Endothelial cell of umbilical vein (primary cell): ENCODE measurements at regions not wholly inside any gene's neighbourhood (a gene's known extent, or its start where the extent isn't known, plus 50 kb on each side); places are given as distances from the start of the nearest gene placed in this dataset.

Source experiments
- BruUV-seq: library from RNA; stranded (reverse); fragments of 400-500 nt; replicated peaks from 2 replicates; lab custom pipeline; 2021; lab: Mats Ljungman, UMichigan
- CTCF ChIA-PET: fragments of 300-600, 350-600 bp; sonication (Branson Sonifier 250); formaldehyde crosslinking; loops from one replicate; lab custom pipeline; 2021; ENCODE audit warnings: antibody characterized with exemption, inconsistent platforms; lab: Charles Lee
- POLR2A ChIA-PET: fragments of 300-600, 350-600 bp; sonication (Branson Sonifier 250); formaldehyde crosslinking; loops from one replicate; lab custom pipeline; 2021; ENCODE audit warnings: antibody characterized with exemption, inconsistent platforms; lab: Charles Lee
- DNase-seq: peaks from one replicate; pipeline ENCODE4 v3.0.0-alpha.2; 2011; ENCODE audit warnings: low read depth, low spot score
- FAIRE-seq: peaks from 2 replicates; lab custom pipeline; 2011; peaks lifted over from hg19 to GRCh38; lab: Jason Lieb, UNC
- H2AFZ ChIP-seq: 2 replicates; pipeline ENCODE4 v1.6.0; 2012; ENCODE audit warnings: low read depth, low read length, control low read depth, inconsistent platforms
- H3K27ac ChIP-seq: 2 replicates; pipeline ENCODE4 v1.5.1; 2011; ENCODE audit warnings: low read depth, mild to moderate bottlenecking, control low read depth, low read length, moderate library complexity; ENCODE audit not compliant: insufficient read depth
- H3K27me3 ChIP-seq, 2 experiments: 2 replicates each; pipeline versions ENCODE4 v1.6.0 to v1.6.1; 2011; ENCODE audit warnings: low read length in 2 of 2, mixed read lengths in 1 of 2; ENCODE audit not compliant: control insufficient read depth in 2 of 2, insufficient read depth in 2 of 2
- H3K36me3 ChIP-seq, 2 experiments: 2 replicates in 1 of 2; 3 replicates in 1 of 2; pipeline ENCODE4 v1.5.1; 2011; ENCODE audit warnings: low read length in 2 of 2, mild to moderate bottlenecking in 1 of 2, moderate library complexity in 1 of 2; ENCODE audit not compliant: control insufficient read depth in 2 of 2, insufficient read depth in 2 of 2; ENCODE audit errors: extremely low read depth in 1 of 2
- H3K4me1 ChIP-seq: 3 replicates; pipeline ENCODE4 v1.5.1; 2011; ENCODE audit warnings: mild to moderate bottlenecking, low read length; ENCODE audit not compliant: control insufficient read depth, insufficient read depth; ENCODE audit errors: extremely low read depth
- H3K4me2 ChIP-seq: 2 replicates; pipeline ENCODE4 v1.6.1; 2011; ENCODE audit warnings: low read length, control low read depth, mixed read lengths; ENCODE audit not compliant: insufficient read depth
- H3K4me3 ChIP-seq, 3 experiments: fragments of 200-600 bp in 1 of 3; sonication (generic), shearing (Covaris generic) in 1 of 3; replicated peaks in 1 of 3; 2 replicates each; pipeline ENCODE4 v1.5.1; 2011 to 2016; ENCODE audit warnings: control low read depth in 3 of 3, low read length in 3 of 3, mild to moderate bottlenecking in 2 of 3, inconsistent platforms in 1 of 3, low read depth in 1 of 3, moderate library complexity in 1 of 3; ENCODE audit not compliant: insufficient read depth in 1 of 3
- H3K79me2 ChIP-seq: 2 replicates; pipeline ENCODE4 v1.6.0; 2012; ENCODE audit warnings: low read length, inconsistent platforms; ENCODE audit not compliant: control insufficient read depth, insufficient read depth
- H3K9ac ChIP-seq: replicated peaks from 2 replicates; pipeline ENCODE3; 2011; ENCODE audit warnings: low read length, control low read depth; ENCODE audit not compliant: insufficient read depth; ENCODE audit errors: extremely low read depth
- H3K9me1 ChIP-seq: replicated peaks from 3 replicates; pipeline ENCODE4 v1.6.0; 2011; ENCODE audit warnings: mild to moderate bottlenecking, low read length; ENCODE audit not compliant: control insufficient read depth, insufficient read depth; ENCODE audit errors: extremely low read depth
- H3K9me3 ChIP-seq: replicated peaks from 2 replicates; pipeline ENCODE4 v1.5.1; 2012; ENCODE audit warnings: low read length, inconsistent platforms; ENCODE audit not compliant: control insufficient read depth, insufficient read depth
- H4K20me1 ChIP-seq: replicated peaks from 2 replicates; pipeline ENCODE3; 2011; ENCODE audit warnings: mild to moderate bottlenecking, low read length; ENCODE audit not compliant: control insufficient read depth, insufficient read depth; ENCODE audit errors: extremely low read depth
- EZH2 ChIP-seq: IDR thresholded peaks from 2 replicates; pipeline ENCODE4 v1.6.1; 2012; ENCODE audit warnings: borderline replicate concordance, low read depth, mild to moderate bottlenecking, moderate library complexity, low read length, inconsistent platforms; ENCODE audit not compliant: severe bottlenecking
- FOS ChIP-seq: IDR thresholded peaks from 2 replicates; pipeline ENCODE4 v1.6.1; 2011; ENCODE audit warnings: mild to moderate bottlenecking, low read length, moderate library complexity, borderline replicate concordance; ENCODE audit not compliant: insufficient read depth
- GATA2 ChIP-seq: IDR thresholded peaks from 2 replicates; pipeline ENCODE4 v1.7.0; 2011; ENCODE audit warnings: low read depth, mild to moderate bottlenecking, moderate library complexity, mixed read lengths, low read length; ENCODE audit not compliant: insufficient read length, insufficient read depth
- JUN ChIP-seq: IDR thresholded peaks from 2 replicates; pipeline ENCODE4 v1.6.1; 2011; ENCODE audit warnings: borderline replicate concordance, low read depth; ENCODE audit not compliant: insufficient read length, insufficient read depth
- MAX ChIP-seq: IDR thresholded peaks from 2 replicates; pipeline ENCODE4 v1.6.1; 2011; ENCODE audit not compliant: insufficient read depth, insufficient read length
- MYC ChIP-seq: IDR thresholded peaks from one replicate; pipeline ENCODE4 v1.6.1; 2011; ENCODE audit warnings: mild to moderate bottlenecking, low read depth, low read length
- POLR2A ChIP-seq: IDR thresholded peaks from 2 replicates; pipeline ENCODE4 v1.6.1; 2012; ENCODE audit warnings: low read depth, mild to moderate bottlenecking, control low read depth, low read length
- POLR2AphosphoS5 ChIP-seq: IDR thresholded peaks from 2 replicates; pipeline ENCODE4 v1.6.1; 2012; ENCODE audit warnings: low read depth, mild to moderate bottlenecking, control low read depth, low read length, moderate library complexity; ENCODE audit not compliant: insufficient read depth
- dilution Hi-C: fragments of 300-500 bp; cut with MboI; formaldehyde crosslinking; loops from one replicate; pipeline ENCODE4 v1.15.0; 2019; ENCODE audit warnings: low sequenced_read_pairs; ENCODE audit not compliant: extremely low pct_ligation_motif_present
- intact Hi-C: fragments of 100-400 bp; cut with micrococcal nuclease; formaldehyde crosslinking; loops from one replicate; pipeline ENCODE4 v1.10.0; 2022
- TF ChIP-seq, protein P1 (sequence below), 2 donors: IDR thresholded peaks; 1 replicate in 1 of 2; 2 replicates in 1 of 2; pipeline ENCODE4 v1.5.1; 2011; ENCODE audit warnings: low read length in 2 of 2, mild to moderate bottlenecking in 2 of 2, moderate library complexity in 2 of 2, control low read depth in 1 of 2, inconsistent platforms in 1 of 2, low read depth in 1 of 2; ENCODE audit not compliant: insufficient read depth in 1 of 2; ENCODE audit errors: extremely low read depth in 1 of 2

DNA sequence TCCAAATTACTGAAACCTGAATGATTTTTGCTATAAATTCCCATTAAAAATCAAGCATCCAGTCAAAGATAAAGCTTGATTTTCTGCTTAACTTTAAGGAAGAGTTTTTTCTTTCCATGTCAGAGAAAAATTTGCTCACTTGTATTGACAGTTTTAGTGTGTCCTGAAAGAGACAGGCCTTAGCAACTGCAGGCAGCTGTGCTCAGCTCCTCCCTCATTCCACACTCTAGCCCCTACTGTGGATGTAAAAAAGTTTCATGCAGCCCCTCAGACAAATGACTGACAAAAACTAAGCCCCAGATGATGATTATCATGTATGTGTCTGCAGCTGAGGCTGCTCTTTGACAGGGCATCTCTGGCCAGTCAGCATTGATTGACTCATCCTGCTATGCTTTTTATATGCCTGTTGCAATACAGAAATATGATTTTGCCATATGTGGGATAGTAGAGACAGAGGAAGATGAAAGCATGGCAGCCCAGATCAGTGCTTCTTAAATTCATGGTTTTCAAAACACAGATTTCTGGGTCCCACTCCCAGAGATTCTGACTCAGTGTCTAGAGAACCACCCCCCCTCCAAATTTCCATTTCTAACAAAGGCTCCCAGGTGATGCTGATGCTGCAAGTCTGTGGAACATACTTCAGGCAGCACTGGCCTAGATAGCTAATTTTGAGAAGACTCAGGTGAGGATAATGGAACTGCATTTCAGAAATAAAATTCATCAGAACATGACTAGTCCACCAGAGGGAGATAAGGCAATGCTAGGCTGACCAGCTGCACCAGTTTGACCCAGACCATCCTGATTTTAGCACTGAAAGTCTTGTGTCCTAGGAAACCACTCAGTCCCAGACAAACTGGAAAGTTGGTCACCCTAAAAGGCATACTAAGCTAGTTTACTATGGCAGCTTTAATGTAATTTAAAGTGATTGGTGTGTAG is 298.7 kb upstream of the KCNN2 start:
- CTCF ChIA-PET: interaction anchor here (0.6 kb wide), 1 partner anchor 38 kb away, joined by 3 read pairs; no protein-coding TSS in a partner anchor

DNA sequence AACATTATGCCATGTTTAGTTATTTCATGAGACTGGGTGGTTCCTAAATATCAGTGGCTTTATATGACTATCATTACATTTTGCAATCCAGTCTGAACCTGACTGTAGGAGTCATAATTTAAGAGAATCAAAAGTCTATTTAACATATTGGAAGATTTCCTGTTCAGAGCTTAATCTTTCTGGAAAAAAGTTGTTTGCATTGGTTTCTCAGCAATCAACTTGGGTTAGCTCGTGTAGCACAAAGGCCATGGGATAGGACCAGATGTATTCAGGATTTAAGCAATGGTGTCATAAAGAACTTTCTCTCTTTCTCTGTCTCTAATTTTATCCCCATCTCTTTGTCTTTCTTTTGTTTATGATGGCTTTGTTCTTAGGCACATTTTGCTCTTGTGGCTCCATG is 296.0 kb upstream of the KCNN2 start:
- DNase-seq (no peak), FAIRE-seq (no peak)
- POLR2A ChIA-PET: no interaction called here
- Histone ChIP-seq H3K4me2 (no peak overlapping the region), H3K9me3 (no peaks in the 10 kb centered on the region), H3K27me3 (no peaks in the 10 kb centered on the region), H3K9ac (no peak overlapping the region), H3K4me3 (no peak overlapping the region), H2AFZ (no peak overlapping the region), H3K9me1 (no peaks in the 10 kb centered on the region), H3K4me1 (no peaks in the 10 kb centered on the region), H4K20me1 (no peaks in the 10 kb centered on the region), H3K27ac (no peak overlapping the region), H3K36me3 (no peaks in the 10 kb centered on the region), H3K79me2 (no peaks in the 10 kb centered on the region)
- CTCF ChIA-PET: interaction anchor here (0.6 to 1.2 kb wide), 4 partner anchors 8 to 1515 kb away, joined by 3 to 4 read pairs (median 3); no protein-coding TSS in a partner anchor
- BruUV-seq: no TSS peak
- dilution Hi-C loops (no loop called here), intact Hi-C loops (no loop called here)
- TF ChIP-seq JUN (no peak), FOS (no peak), POLR2AphosphoS5 (no peak), MAX (no peak), GATA2 (no peak), POLR2A (no peak), EZH2 (no peak), MYC (no peak)
- TF ChIP-seq, protein P1, sequence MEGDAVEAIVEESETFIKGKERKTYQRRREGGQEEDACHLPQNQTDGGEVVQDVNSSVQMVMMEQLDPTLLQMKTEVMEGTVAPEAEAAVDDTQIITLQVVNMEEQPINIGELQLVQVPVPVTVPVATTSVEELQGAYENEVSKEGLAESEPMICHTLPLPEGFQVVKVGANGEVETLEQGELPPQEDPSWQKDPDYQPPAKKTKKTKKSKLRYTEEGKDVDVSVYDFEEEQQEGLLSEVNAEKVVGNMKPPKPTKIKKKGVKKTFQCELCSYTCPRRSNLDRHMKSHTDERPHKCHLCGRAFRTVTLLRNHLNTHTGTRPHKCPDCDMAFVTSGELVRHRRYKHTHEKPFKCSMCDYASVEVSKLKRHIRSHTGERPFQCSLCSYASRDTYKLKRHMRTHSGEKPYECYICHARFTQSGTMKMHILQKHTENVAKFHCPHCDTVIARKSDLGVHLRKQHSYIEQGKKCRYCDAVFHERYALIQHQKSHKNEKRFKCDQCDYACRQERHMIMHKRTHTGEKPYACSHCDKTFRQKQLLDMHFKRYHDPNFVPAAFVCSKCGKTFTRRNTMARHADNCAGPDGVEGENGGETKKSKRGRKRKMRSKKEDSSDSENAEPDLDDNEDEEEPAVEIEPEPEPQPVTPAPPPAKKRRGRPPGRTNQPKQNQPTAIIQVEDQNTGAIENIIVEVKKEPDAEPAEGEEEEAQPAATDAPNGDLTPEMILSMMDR (IDR thresholded peaks at IDR 0.05; ENCODE audit: extremely low read depth in 1 of 2, insufficient read depth in 1 of 2, low read depth in 1 of 2, low read length in 2 of 2): no peak

More for the DNA sequence above, 298.7 kb upstream of the KCNN2 start:
- no peaks in the 10 kb centered on the region for H3K4me1 ChIP-seq
- H3K27ac ChIP-seq: no peak overlapping the region
- H3K79me2 ChIP-seq: no peaks in the 10 kb centered on the region
- FAIRE-seq (no peak), DNase-seq (no peak)
- intact Hi-C loops: no loop called here
- no peaks in the 10 kb centered on the region for H3K9me1 ChIP-seq
- H3K9me3 ChIP-seq: no peaks in the 10 kb centered on the region
- no peak overlapping the region for H3K4me2 ChIP-seq
- H3K4me3 ChIP-seq: no peak overlapping the region
- no peaks in the 10 kb centered on the region for H4K20me1 ChIP-seq
- H3K27me3 ChIP-seq: no peaks in the 10 kb centered on the region
- no TSS peak for BruUV-seq
- TF ChIP-seq POLR2A (no peak), JUN (no peak)
- no peak overlapping the region for H2AFZ ChIP-seq
- H3K36me3 ChIP-seq: no peaks in the 10 kb centered on the region
- POLR2A ChIA-PET: no interaction called here
- H3K9ac ChIP-seq: no peak overlapping the region
- dilution Hi-C loops: no loop called here
